ENCODE measurements at regions not wholly inside any gene's neighbourhood (a gene's known extent, or its start where the extent isn't known, plus 50 kb on each side); places are given as distances from the start of the nearest gene placed in this dataset.

GRCh38 chr12:118645219-118645618 lies 268.9 kb downstream of the SUDS3 start:
- TF ChIP-seq CTCF (IDR thresholded peaks at IDR 0.05; ENCODE audit: extremely low read depth, low read depth, low read length) = no peak
- Histone ChIP-seq H4K20me1 (ENCODE audit: insufficient read depth, low read length) (no peaks in the 10 kb centered on the region), H3K79me2 (ENCODE audit: insufficient read depth, low read length) (no peaks in the 10 kb centered on the region), H3K9me3 (ENCODE audit: low read depth, low read length) (no peaks in the 10 kb centered on the region), H3K27me3 (ENCODE audit: insufficient read depth, low read length) (no peaks in the 10 kb centered on the region), H2AFZ (ENCODE audit: low read length) (no peak overlapping the region), H3K4me3 (ENCODE audit: insufficient read depth, low read length) (no peak overlapping the region), H3K4me2 (ENCODE audit: insufficient read depth, low read length) (no peak overlapping the region), H3K27ac (ENCODE audit: low read depth, low read length) (no peak overlapping the region), H3K36me3 (ENCODE audit: insufficient read depth, low read length) (no peaks in the 10 kb centered on the region), H3K4me1 (ENCODE audit: insufficient read depth, low read length) (no peaks in the 10 kb centered on the region)
- DNase-seq (ENCODE audit: insufficient read length, low spot score, missing footprints) = no peak

GRCh38 chr12:118649765-118650585 lies 273.6 kb downstream of the SUDS3 start:
- no peaks in the 10 kb centered on the region for H3K36me3 ChIP-seq (ENCODE audit: insufficient read depth, low read length)
- DNase-seq (ENCODE audit: insufficient read length, low spot score, missing footprints) = no peak
- no peaks in the 10 kb centered on the region for H3K4me1 ChIP-seq (ENCODE audit: insufficient read depth, low read length)

GRCh38 chr12:118650586-118650960 lies 274.2 kb downstream of the SUDS3 start:
- TF ChIP-seq CTCF (IDR thresholded peaks at IDR 0.05; ENCODE audit: extremely low read depth, low read depth, low read length) = no peak
- H3K79me2 ChIP-seq (ENCODE audit: insufficient read depth, low read length) = no peaks in the 10 kb centered on the region
- H3K36me3 ChIP-seq (ENCODE audit: insufficient read depth, low read length) = no peaks in the 10 kb centered on the region
- H3K4me2 ChIP-seq (ENCODE audit: insufficient read depth, low read length) = no peak overlapping the region
- H3K9me3 ChIP-seq (ENCODE audit: low read depth, low read length) = no peaks in the 10 kb centered on the region
- H3K27me3 ChIP-seq (ENCODE audit: insufficient read depth, low read length) = no peaks in the 10 kb centered on the region
- DNase-seq (ENCODE audit: insufficient read length, low spot score, missing footprints) = no peak
- no peaks in the 10 kb centered on the region for H3K4me1 ChIP-seq (ENCODE audit: insufficient read depth, low read length)
- no peak overlapping the region for H3K4me3 ChIP-seq (ENCODE audit: insufficient read depth, low read length)
- no peak overlapping the region for H3K27ac ChIP-seq (ENCODE audit: low read depth, low read length)
- no peak overlapping the region for H2AFZ ChIP-seq (ENCODE audit: low read length)
- no peaks in the 10 kb centered on the region for H4K20me1 ChIP-seq (ENCODE audit: insufficient read depth, low read length)

More at GRCh38 chr12:118649765-118650585, 273.6 kb downstream of the SUDS3 start:
- Histone ChIP-seq H2AFZ (ENCODE audit: low read length) (no peak overlapping the region), H3K79me2 (ENCODE audit: insufficient read depth, low read length) (no peaks in the 10 kb centered on the region), H3K27ac (ENCODE audit: low read depth, low read length) (no peak overlapping the region), H3K4me2 (ENCODE audit: insufficient read depth, low read length) (no peak overlapping the region), H3K4me3 (ENCODE audit: insufficient read depth, low read length) (no peak overlapping the region), H3K9me3 (ENCODE audit: low read depth, low read length) (no peaks in the 10 kb centered on the region), H3K27me3 (ENCODE audit: insufficient read depth, low read length) (no peaks in the 10 kb centered on the region), H4K20me1 (ENCODE audit: insufficient read depth, low read length) (no peaks in the 10 kb centered on the region)
- TF ChIP-seq CTCF (IDR thresholded peaks at IDR 0.05; ENCODE audit: extremely low read depth, low read depth, low read length) = no peak

- Histone ChIP-seq H3K4me1 (ENCODE audit: insufficient read depth, low read length) (no peaks in the 10 kb centered on the region), H3K36me3 (ENCODE audit: insufficient read depth, low read length) (no peaks in the 10 kb centered on the region), H3K4me3 (ENCODE audit: insufficient read depth, low read length) (no peak overlapping the region), H3K27ac (ENCODE audit: low read depth, low read length) (no peak overlapping the region), H3K79me2 (ENCODE audit: insufficient read depth, low read length) (no peaks in the 10 kb centered on the region), H3K4me2 (ENCODE audit: insufficient read depth, low read length) (no peak overlapping the region), H4K20me1 (ENCODE audit: insufficient read depth, low read length) (no peaks in the 10 kb centered on the region), H2AFZ (ENCODE audit: low read length) (no peak overlapping the region), H3K27me3 (ENCODE audit: insufficient read depth, low read length) (no peaks in the 10 kb centered on the region), H3K9me3 (ENCODE audit: low read depth, low read length) (no peaks in the 10 kb centered on the region)
- no peak for TF ChIP-seq CTCF (IDR thresholded peaks at IDR 0.05; ENCODE audit: extremely low read depth, low read depth, low read length)
- DNase-seq (ENCODE audit: insufficient read length, low spot score, missing footprints) = peak; percentile 17
Observed at GRCh38 chr12:118651487-118651886, 275.1 kb downstream of the SUDS3 start.
